ENCODE measurements at regions not wholly inside any gene's neighbourhood (a gene's known extent, or its start where the extent isn't known, plus 50 kb on each side); places are given as distances from the start of the nearest gene placed in this dataset.
A peak's percentile ranks its signal among the peaks of the same experiment; 100 is the strongest.

- Histone ChIP-seq H3K36me3 (replicated peaks in 1 of 2; ENCODE audit: control insufficient read depth in 1 of 2, insufficient read depth in 2 of 2, low read length in 2 of 2) (no peaks in the 10 kb centered on the region), H3K4me2 (ENCODE audit: low read depth, low read length) (no peak overlapping the region), H3K4me1 (ENCODE audit: insufficient read depth, low read length) (no peaks in the 10 kb centered on the region), H2AFZ (ENCODE audit: low read length) (no peak overlapping the region), H3K27ac (ENCODE audit: extremely low read length, insufficient read depth, low read length) (no peak overlapping the region), H3K27me3 (ENCODE audit: control insufficient read depth in 1 of 2, insufficient read depth in 2 of 2, low read length in 2 of 2) (no peaks in the 10 kb centered on the region), H4K20me1 (ENCODE audit: insufficient read depth, low read length) (no peaks in the 10 kb centered on the region), H3K9me3 (ENCODE audit: low read length) (peaks cover 56% of the 10 kb centered on the region), H3K4me3 (replicated peaks in 1 of 3; ENCODE audit: insufficient read depth in 1 of 3, low read depth in 2 of 3, low read length in 3 of 3) (no peak overlapping the region), H3K79me2 (ENCODE audit: insufficient read depth, low read length) (no peaks in the 10 kb centered on the region), H3K9ac (ENCODE audit: insufficient read depth, low read depth, low read length) (no peak overlapping the region)
- in situ Hi-C loops (cut with HindIII; ENCODE audit: extremely low pct_ligation_motif_present, low pct_unique_long_range_greater_than_20kb) (no loop called here), intact Hi-C loops (cut with micrococcal nuclease; ENCODE audit: unreplicated experiment) (loop anchor here (2.0 kb wide), 1 partner anchor 197 kb away; no protein-coding TSS in a partner anchor)
- ChIA-PET CTCF (ENCODE audit: low intra/inter-chr PET ratio, low total read pairs) (no interaction called here), POLR2A (no interaction called here)
- 9% methylated on average over 2 of the region's 2 CpGs for WGBS (ENCODE audit: low lambda C conversion rate)
- FAIRE-seq = no peak
- BruUV-seq (replicated peaks) = no TSS peak
- DNase-seq (ENCODE audit: low spot score) = no peak
- TF ChIP-seq STAG1 (CRISPR knock-in tag; IDR thresholded peaks at IDR 0.05) (peak; percentile 26), SRSF9 (IDR thresholded peaks at IDR 0.05; ENCODE audit: borderline replicate concordance, insufficient read depth, low read depth, low read length, poor library complexity, severe bottlenecking) (no peak), ZNF160 (CRISPR knock-in tag; IDR thresholded peaks at IDR 0.05) (no peak), ZNF331 (CRISPR knock-in tag; IDR thresholded peaks at IDR 0.05) (no peak)
- ATAC-seq = no peak
Measured at GRCh38 chr2:21928292-21928691, 804.5 kb downstream of the TDRD15 start.

GRCh38 chr2:21930226-21930625 lies 806.5 kb downstream of the TDRD15 start:
- H3K4me2 ChIP-seq (ENCODE audit: low read depth, low read length) = no peak overlapping the region
- no peaks in the 10 kb centered on the region for H3K27me3 ChIP-seq (ENCODE audit: control insufficient read depth in 1 of 2, insufficient read depth in 2 of 2, low read length in 2 of 2)
- H3K9ac ChIP-seq (ENCODE audit: insufficient read depth, low read depth, low read length) = no peak overlapping the region
- H3K27ac ChIP-seq (ENCODE audit: extremely low read length, insufficient read depth, low read length) = no peak overlapping the region
- ATAC-seq (no peak), FAIRE-seq (no peak), DNase-seq (ENCODE audit: low spot score) (no peak)
- in situ Hi-C loops (cut with HindIII; ENCODE audit: extremely low pct_ligation_motif_present, low pct_unique_long_range_greater_than_20kb) (no loop called here), intact Hi-C loops (cut with micrococcal nuclease; ENCODE audit: unreplicated experiment) (no loop called here)
- no TSS peak for BruUV-seq (replicated peaks)
- H3K4me3 ChIP-seq (replicated peaks in 1 of 3; ENCODE audit: insufficient read depth in 1 of 3, low read depth in 2 of 3, low read length in 3 of 3) = no peak overlapping the region
- H3K9me3 ChIP-seq (ENCODE audit: low read length) = peaks cover 49% of the 10 kb centered on the region
- WGBS (ENCODE audit: low lambda C conversion rate) = 3% methylated on average over 2 of the region's 2 CpGs
- H2AFZ ChIP-seq (ENCODE audit: low read length) = no peak overlapping the region
- H3K36me3 ChIP-seq (replicated peaks in 1 of 2; ENCODE audit: control insufficient read depth in 1 of 2, insufficient read depth in 2 of 2, low read length in 2 of 2) = no peaks in the 10 kb centered on the region
- no peaks in the 10 kb centered on the region for H3K79me2 ChIP-seq (ENCODE audit: insufficient read depth, low read length)
- CTCF ChIA-PET (ENCODE audit: low intra/inter-chr PET ratio, low total read pairs) = no interaction called here
- no peaks in the 10 kb centered on the region for H3K4me1 ChIP-seq (ENCODE audit: insufficient read depth, low read length)
- H4K20me1 ChIP-seq (ENCODE audit: insufficient read depth, low read length) = no peaks in the 10 kb centered on the region
- POLR2A ChIA-PET = no interaction called here
- no peak for TF ChIP-seq HMG20B (CRISPR knock-in tag; conservative IDR thresholded peaks at IDR 0.05)
- no peak for TF ChIP-seq NONO (IDR thresholded peaks at IDR 0.05)
- TF ChIP-seq NONO (CRISPR knock-in tag; conservative IDR thresholded peaks at IDR 0.05) = no peak
- TF ChIP-seq ZNF724P (CRISPR knock-in tag; IDR thresholded peaks at IDR 0.05; ENCODE audit: borderline replicate concordance) = no peak
- no peak for TF ChIP-seq BHLHE40 (IDR thresholded peaks at IDR 0.05; ENCODE audit: low read length)
- no peak for TF ChIP-seq ZFP37 (CRISPR knock-in tag; IDR thresholded peaks at IDR 0.05; ENCODE audit: borderline replicate concordance)
- TF ChIP-seq GPN1 (CRISPR knock-in tag; IDR thresholded peaks at IDR 0.05; ENCODE audit: borderline replicate concordance) = no peak
- TF ChIP-seq MYC (CRISPR knock-in tag; IDR thresholded peaks at IDR 0.05; ENCODE audit: borderline replicate concordance) = no peak
- TF ChIP-seq FOSL2 (CRISPR knock-in tag; IDR thresholded peaks at IDR 0.05) = no peak
- TF ChIP-seq FOXO1 (CRISPR knock-in tag; IDR thresholded peaks at IDR 0.05) = no peak
- TF ChIP-seq GATAD2A (CRISPR knock-in tag; IDR thresholded peaks at IDR 0.05) = no peak
- TF ChIP-seq AKAP8 (CRISPR knock-in tag; IDR thresholded peaks at IDR 0.05) = no peak
- no peak for TF ChIP-seq ZNF589 (CRISPR knock-in tag; conservative IDR thresholded peaks at IDR 0.05)
- TF ChIP-seq POGK (CRISPR knock-in tag; conservative IDR thresholded peaks at IDR 0.05) = no peak
- no peak for TF ChIP-seq GTF2F1 (IDR thresholded peaks at IDR 0.05; ENCODE audit: low read length)
- no peak for TF ChIP-seq CEBPB (IDR thresholded peaks at IDR 0.05; ENCODE audit: borderline replicate concordance, low read depth, low read length)

Measured in HepG2 (cell line).